Osteocyte (in vitro differentiated cells): ENCODE measurements at regions not wholly inside any gene's neighbourhood (a gene's known extent, or its start where the extent isn't known, plus 50 kb on each side); places are given as distances from the start of the nearest gene placed in this dataset.

Source experiments
- DNase-seq: peaks from one replicate; pipeline ENCODE4 v3.0.0; 2021; ENCODE audit warnings: mixed read lengths; ENCODE audit not compliant: unreplicated experiment; ENCODE audit errors: extremely low spot score
- H3K27ac Mint-ChIP-seq: one replicate; pipeline ENCODE4 v1.8.0; 2021; ENCODE audit warnings: mild to moderate bottlenecking, mixed read lengths; ENCODE audit not compliant: unreplicated experiment
- H3K27me3 Mint-ChIP-seq: one replicate; pipeline ENCODE4 v1.8.0; 2021; ENCODE audit warnings: mixed read lengths; ENCODE audit not compliant: unreplicated experiment
- H3K36me3 Mint-ChIP-seq: one replicate; pipeline ENCODE4 v1.8.0; 2021; ENCODE audit warnings: mixed read lengths; ENCODE audit not compliant: unreplicated experiment
- H3K4me1 Mint-ChIP-seq: one replicate; pipeline ENCODE4 v1.8.0; 2021; ENCODE audit warnings: mixed read lengths; ENCODE audit not compliant: unreplicated experiment
- H3K4me3 Mint-ChIP-seq: one replicate; pipeline ENCODE4 v1.8.0; 2021; ENCODE audit warnings: mild to moderate bottlenecking, moderate library complexity, mixed read lengths; ENCODE audit not compliant: unreplicated experiment
- H3K9me3 Mint-ChIP-seq: one replicate; pipeline ENCODE4 v1.8.0; 2021; ENCODE audit warnings: mixed read lengths; ENCODE audit not compliant: unreplicated experiment
- CTCF ChIP-seq: fragments of 200-600 bp; sonication (generic); IDR thresholded peaks from 2 replicates; pipeline ENCODE4 v1.5.0; 2021; ENCODE audit warnings: antibody characterized with exemption, mild to moderate bottlenecking, moderate library complexity

DNA sequence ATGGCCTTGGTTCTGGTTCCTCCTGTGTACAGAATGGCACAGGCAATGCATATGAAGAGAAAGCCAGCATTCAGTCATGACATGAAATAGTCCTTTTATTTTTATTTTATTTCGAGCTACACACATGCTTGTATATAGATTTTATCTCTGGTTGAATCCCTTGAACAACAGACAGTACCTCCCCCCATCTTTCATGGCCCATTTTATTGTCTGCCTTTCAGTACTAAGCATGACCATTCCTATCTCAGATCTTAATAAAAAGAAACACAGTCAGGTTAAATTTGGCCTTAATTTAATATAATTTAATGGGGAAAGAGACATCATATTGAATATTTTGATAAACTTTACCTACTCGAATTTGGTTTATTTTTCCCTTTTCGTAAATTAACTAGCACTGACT lies 76.4 kb upstream of the VANGL1 start:
- TF ChIP-seq CTCF = no peak
- no peak for DNase-seq
- Mint-ChIP-seq H3K27me3 (peaks cover 3% of the 10 kb centered on the region), H3K36me3 (peaks cover 8% of the 10 kb centered on the region), H3K9me3 (peaks cover 25% of the 10 kb centered on the region), H3K4me3 (no peak overlapping the region), H3K27ac (no peak overlapping the region), H3K4me1 (peaks cover 7% of the 10 kb centered on the region)

DNA sequence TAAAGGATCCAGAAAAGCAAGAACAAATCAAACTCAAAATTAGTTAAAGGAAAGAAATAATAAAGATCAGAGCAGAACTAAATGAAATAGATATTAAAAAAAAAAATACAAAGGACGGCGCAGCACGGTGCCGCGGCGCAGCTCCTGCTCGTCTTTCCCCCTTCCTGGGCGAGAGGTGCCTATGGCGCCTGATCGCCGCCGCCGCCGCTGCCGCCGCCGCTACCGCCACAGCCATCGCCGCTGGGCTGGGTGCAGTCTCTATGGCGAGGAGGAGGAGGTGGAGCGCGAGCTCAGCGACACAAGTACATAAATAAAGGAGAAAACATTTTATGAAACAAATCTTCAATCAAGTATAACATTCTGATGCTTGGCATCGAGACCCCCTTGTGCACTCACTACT lies 77.6 kb upstream of the VANGL1 start:
- no peak for TF ChIP-seq CTCF
- no peak for DNase-seq
- H3K4me3 Mint-ChIP-seq = peak overlapping the region; percentile 70
- H3K36me3 Mint-ChIP-seq = peaks cover 8% of the 10 kb centered on the region
- peaks cover 3% of the 10 kb centered on the region for H3K27me3 Mint-ChIP-seq
- no peak overlapping the region for H3K27ac Mint-ChIP-seq
- H3K9me3 Mint-ChIP-seq = peaks cover 25% of the 10 kb centered on the region
- H3K4me1 Mint-ChIP-seq = peaks cover 7% of the 10 kb centered on the region

DNA sequence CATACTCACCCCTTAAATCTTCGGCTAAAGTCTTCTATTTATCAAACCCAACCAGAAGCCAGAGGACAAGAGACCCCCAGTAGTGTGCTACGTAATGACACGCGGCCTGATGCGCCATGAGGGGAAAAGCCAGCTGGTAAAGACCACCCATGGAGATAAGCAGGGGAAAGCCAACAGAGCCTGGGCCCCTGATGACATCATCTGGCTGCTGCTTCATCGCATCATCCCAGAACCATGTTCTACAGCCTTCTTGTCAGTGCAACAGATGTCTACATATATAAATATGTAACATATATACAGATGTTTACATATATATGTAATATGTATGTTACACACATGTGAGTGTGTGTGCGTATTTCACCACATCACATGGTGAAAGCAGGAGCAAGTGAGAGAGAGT lies 81.7 kb upstream of the VANGL1 start:
- H3K27me3 Mint-ChIP-seq = peaks cover 3% of the 10 kb centered on the region
- H3K27ac Mint-ChIP-seq = no peak overlapping the region
- TF ChIP-seq CTCF = no peak
- H3K36me3 Mint-ChIP-seq = peaks cover 2% of the 10 kb centered on the region
- peaks cover 5% of the 10 kb centered on the region for H3K9me3 Mint-ChIP-seq
- peaks cover 26% of the 10 kb centered on the region for H3K4me1 Mint-ChIP-seq
- DNase-seq = no peak
- no peak overlapping the region for H3K4me3 Mint-ChIP-seq

GRCh38 chr1:115558275-115558674 lies 83.5 kb upstream of the VANGL1 start:
- peaks cover 5% of the 10 kb centered on the region for H3K9me3 Mint-ChIP-seq
- TF ChIP-seq CTCF = no peak

GRCh38 chr1:115557715-115558114 lies 84.1 kb upstream of the VANGL1 start:
- Mint-ChIP-seq H3K36me3 (no peaks in the 10 kb centered on the region), H3K27ac (no peak overlapping the region), H3K27me3 (peaks cover under 1% of the 10 kb centered on the region), H3K4me3 (no peak overlapping the region), H3K4me1 (peaks cover 19% of the 10 kb centered on the region), H3K9me3 (peaks cover under 1% of the 10 kb centered on the region)
- no peak for DNase-seq
- TF ChIP-seq CTCF = no peak

More at GRCh38 chr1:115558275-115558674, 83.5 kb upstream of the VANGL1 start:
- no peak overlapping the region for H3K27ac Mint-ChIP-seq
- peaks cover 2% of the 10 kb centered on the region for H3K36me3 Mint-ChIP-seq
- peaks cover 19% of the 10 kb centered on the region for H3K4me1 Mint-ChIP-seq
- H3K4me3 Mint-ChIP-seq = no peak overlapping the region
- DNase-seq = no peak
- H3K27me3 Mint-ChIP-seq = peaks cover 2% of the 10 kb centered on the region
